ENCODE measurements at regions not wholly inside any gene's neighbourhood (a gene's known extent, or its start where the extent isn't known, plus 50 kb on each side); places are given as distances from the start of the nearest gene placed in this dataset.

DNA sequence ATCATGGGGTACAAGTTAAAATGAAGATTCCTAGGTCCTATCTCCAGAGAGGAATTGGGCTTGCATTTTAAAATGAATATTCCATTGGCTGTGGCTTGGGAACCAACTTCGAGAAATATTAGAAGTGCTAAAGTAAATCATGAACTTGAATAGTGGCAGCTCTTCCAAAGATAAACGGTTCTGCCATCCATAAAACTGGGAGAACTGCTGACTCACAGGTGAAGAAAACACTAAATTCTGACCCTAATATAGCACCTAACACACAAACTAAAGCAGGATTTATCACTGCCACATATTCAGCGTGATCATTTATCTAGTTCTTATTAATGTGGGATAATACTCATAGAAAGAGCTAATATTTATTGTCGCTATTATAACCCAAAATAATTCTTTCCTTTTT is 508.1 kb upstream of the ID4 start:
- Histone ChIP-seq H3K4me3 (ENCODE audit: extremely low read depth in 1 of 4, insufficient read depth in 2 of 4, low read depth in 3 of 4, low read length in 4 of 4) (no peak overlapping the region), H3K14ac (ENCODE audit: insufficient read length) (no peak overlapping the region), H3K4me1 (replicated peaks in 1 of 4; ENCODE audit: control insufficient read depth in 3 of 4, insufficient read depth in 4 of 4, low read length in 3 of 4) (peaks cover 2 to 9% (median 3%) of the 10 kb centered on the region in 4 experiments; a peak in 4 of 7 replicates), H2BK20ac (ENCODE audit: low read length) (no peak overlapping the region), H3K18ac (ENCODE audit: extremely low read depth, low read length) (no peak overlapping the region), H3K4ac (replicated peaks; ENCODE audit: insufficient read length, low read depth, low read length) (no peak overlapping the region), H3K9me3 (ENCODE audit: insufficient read depth in 2 of 2, low read depth in 1 of 2, low read length in 1 of 2) (no peaks in the 10 kb centered on the region), H3K4me2 (ENCODE audit: insufficient read depth in 1 of 2, low read depth in 2 of 2, low read length in 2 of 2) (no peak overlapping the region), H3K9ac (replicated peaks in 1 of 4; ENCODE audit: extremely low read depth in 1 of 4, low read depth in 3 of 4, low read length in 3 of 4) (no peak overlapping the region), H2AFZ (ENCODE audit: low read length) (no peak overlapping the region), H3K79me1 (ENCODE audit: low read depth, low read length) (no peaks in the 10 kb centered on the region), H3K36me3 (ENCODE audit: control insufficient read depth in 2 of 4, insufficient read depth in 4 of 4, low read length in 3 of 4) (no peaks in the 10 kb centered on the region), H2BK12ac (ENCODE audit: low read depth, low read length) (no peak overlapping the region), H2BK5ac (ENCODE audit: low read depth, low read length) (no peak overlapping the region), H2AK5ac (ENCODE audit: low read depth, low read length) (no peak overlapping the region), H4K20me1 (replicated peaks in 1 of 2; ENCODE audit: control insufficient read depth in 1 of 2, insufficient read depth in 2 of 2, low read length in 2 of 2) (no peaks in the 10 kb centered on the region), H3K23me2 (ENCODE audit: low read depth, low read length) (no peaks in the 10 kb centered on the region; the same call in 1 of the 2 replicates), H4K91ac (replicated peaks; ENCODE audit: insufficient read length, low read length) (no peak overlapping the region), H3K27me3 (replicated peaks in 1 of 4; ENCODE audit: control insufficient read depth in 3 of 4, extremely low read depth in 1 of 4, insufficient read depth in 3 of 4, low read length in 3 of 4) (no peaks in the 10 kb centered on the region), H3K23ac (ENCODE audit: insufficient read length) (no peak overlapping the region), H3K27ac (ENCODE audit: low read depth, low read length) (no peak overlapping the region), H4K5ac (ENCODE audit: insufficient read length, low read depth, low read length) (no peak overlapping the region), H3K79me2 (ENCODE audit: control insufficient read depth in 1 of 2, insufficient read depth in 2 of 2, low read length in 2 of 2) (no peaks in the 10 kb centered on the region), H3K56ac (replicated peaks; ENCODE audit: insufficient read length, low read depth, low read length) (no peak overlapping the region), H2BK120ac (replicated peaks; ENCODE audit: low read depth, low read length) (no peak overlapping the region), H4K8ac (ENCODE audit: extremely low read depth, insufficient read depth, low read length) (no peak overlapping the region), H2BK15ac (ENCODE audit: low read length) (no peak overlapping the region)
- no peak for TF ChIP-seq CTCF (IDR thresholded peaks at IDR 0.05; ENCODE audit: control extremely low read depth in 1 of 3, insufficient read depth in 1 of 3, low read depth in 1 of 3, low read length in 3 of 3)
- FAIRE-seq = no peak
- WGBS, 2 experiments (ENCODE audit: extremely low coverage in 1 of 2, insufficient coverage in 1 of 2, insufficient read length in 1 of 2, insufficient replicate concordance in 2 of 2, low coverage in 1 of 2, low lambda C conversion rate in 2 of 2, missing lambda C conversion rate in 1 of 2) = 89% methylated on average over 4 of the region's 4 CpGs; no CpG with 5 or more reads in 1 of the 2 experiments
- CTCF ChIA-PET (ENCODE audit: partially characterized antibody) = no interaction called here
- DNase-seq (ENCODE audit: low read depth in 1 of 2, low spot score in 2 of 2) = no peak
- POLR2A ChIA-PET (ENCODE audit: partially characterized antibody) = no interaction called here

All from H1 (cell line).